ENCODE measurements at regions not wholly inside any gene's neighbourhood (a gene's known extent, or its start where the extent isn't known, plus 50 kb on each side); places are given as distances from the start of the nearest gene placed in this dataset.

GRCh38 chr4:65195666-65196065 is 474.6 kb downstream of the EPHA5 start:
- TF ChIP-seq CTCF (IDR thresholded peaks at IDR 0.05): no peak
- TF ChIP-seq EZH2 (IDR thresholded peaks at IDR 0.05; ENCODE audit: borderline replicate concordance, insufficient read depth, low read depth, low read length, poor library complexity, severe bottlenecking): no peak

All from B cell (primary cell).